Activated T-cell treated with anti-CD3 and anti-CD28 coated beads, Interleukin-2, amount 50 U/mL, for 72 hours (primary cell): ENCODE measurements at regions not wholly inside any gene's neighbourhood (a gene's known extent, or its start where the extent isn't known, plus 50 kb on each side); places are given as distances from the start of the nearest gene placed in this dataset.

Experiments used
- ATAC-seq, 2 donors: fragments of 150-1000 bp; cut with Tn5 transposase; replicated peaks in 1 of 2; 2 replicates each; pipeline ENCODE4 v1.10.0; 2021; ENCODE audit warnings: moderate library complexity in 2 of 2, mild to moderate bottlenecking in 1 of 2
- DNase-seq, 2 donors: peaks; one replicate each; pipeline ENCODE4 v3.0.0; 2021 to 2022; ENCODE audit warnings: mixed read lengths in 1 of 2
- H3K27ac Mint-ChIP-seq: one replicate; pipeline ENCODE4 v1.8.0; 2022; ENCODE audit warnings: mild to moderate bottlenecking, moderate library complexity, mixed read lengths
- H3K27me3 Mint-ChIP-seq: one replicate; pipeline ENCODE4 v1.8.0; 2022; ENCODE audit warnings: low read depth, mixed read lengths
- H3K36me3 Mint-ChIP-seq, 2 donors: one replicate each; pipeline ENCODE4 v1.8.0; 2022; ENCODE audit warnings: mixed read lengths in 2 of 2, mild to moderate bottlenecking in 1 of 2; ENCODE audit not compliant: insufficient read depth in 2 of 2
- H3K4me1 Mint-ChIP-seq: one replicate; pipeline ENCODE4 v1.8.0; 2022; ENCODE audit warnings: low read depth, mixed read lengths
- H3K4me3 Mint-ChIP-seq, 2 donors: one replicate each; pipeline ENCODE4 v1.8.0; 2022; ENCODE audit warnings: mild to moderate bottlenecking in 2 of 2, mixed read lengths in 2 of 2, moderate library complexity in 2 of 2
- H3K9me3 Mint-ChIP-seq, 2 donors: one replicate each; pipeline ENCODE4 v1.8.0; 2022; ENCODE audit warnings: mixed read lengths in 2 of 2

- DNase-seq (no peak), ATAC-seq (no peak)
- Mint-ChIP-seq H3K36me3 (peaks cover 14 to 21% of the 10 kb centered on the region in 2 donors), H3K4me3 (no peak overlapping the region), H3K27ac (no peak overlapping the region), H3K27me3 (no peaks in the 10 kb centered on the region), H3K9me3 (peaks cover 23 to 33% of the 10 kb centered on the region in 2 donors), H3K4me1 (no peaks in the 10 kb centered on the region)
Measured at GRCh38 chr5:159385536-159385935, 55.2 kb upstream of the IL12B start.

GRCh38 chr5:159386028-159386711 lies 55.9 kb upstream of the IL12B start:
- H3K36me3 Mint-ChIP-seq, result peaks cover 13 to 20% of the 10 kb centered on the region in 2 donors
- H3K27me3 Mint-ChIP-seq, result no peaks in the 10 kb centered on the region
- ATAC-seq (no peak), DNase-seq (no peak)
- H3K9me3 Mint-ChIP-seq, result peaks cover 21 to 36% of the 10 kb centered on the region in 2 donors
- no peak overlapping the region for H3K4me3 Mint-ChIP-seq
- no peaks in the 10 kb centered on the region for H3K4me1 Mint-ChIP-seq
- no peak overlapping the region for H3K27ac Mint-ChIP-seq

- Mint-ChIP-seq H3K27me3 (peaks cover 7% of the 10 kb centered on the region), H3K27ac (no peak overlapping the region), H3K36me3 (peaks cover 2 to 5% of the 10 kb centered on the region in 2 donors)
Measured at GRCh38 chr5:159392871-159393270, 62.6 kb upstream of the IL12B start.

DNA sequence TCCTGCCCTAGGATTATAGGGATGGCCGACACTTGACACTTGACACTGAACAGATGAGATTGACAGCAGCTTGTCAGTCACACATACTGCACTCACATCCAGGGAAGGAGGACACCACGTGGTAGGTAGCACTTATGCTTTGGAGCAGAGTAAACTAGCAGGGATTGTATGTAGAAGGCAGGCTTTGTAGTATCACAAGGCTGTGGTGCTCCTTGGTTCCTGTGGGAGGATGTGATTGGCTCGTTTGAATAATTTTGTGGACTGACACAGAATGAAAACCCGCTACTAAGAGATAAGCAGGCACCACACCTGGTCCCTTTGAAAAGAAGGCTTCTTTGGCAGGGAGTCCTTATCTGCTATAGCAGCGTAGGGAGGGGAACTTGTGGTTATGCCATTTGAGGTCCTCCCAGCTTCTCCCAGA lies 63.6 kb upstream of the IL12B start:
- H3K36me3 Mint-ChIP-seq, result peaks cover 0 to 2% of the 10 kb centered on the region in 2 donors
- H3K9me3 Mint-ChIP-seq, result peaks cover 2 to 13% of the 10 kb centered on the region in 2 donors
- no peak overlapping the region for H3K4me3 Mint-ChIP-seq
- no peaks in the 10 kb centered on the region for H3K4me1 Mint-ChIP-seq
- H3K27me3 Mint-ChIP-seq, result peaks cover 10% of the 10 kb centered on the region
- ATAC-seq, result no peak
- no peak for DNase-seq
- H3K27ac Mint-ChIP-seq, result no peak overlapping the region

More at GRCh38 chr5:159392871-159393270, 62.6 kb upstream of the IL12B start:
- Mint-ChIP-seq H3K4me1 (no peaks in the 10 kb centered on the region), H3K4me3 (no peak overlapping the region), H3K9me3 (peaks cover 4 to 19% of the 10 kb centered on the region in 2 donors)
- ATAC-seq, result no peak
- DNase-seq, result no peak

- Mint-ChIP-seq H3K27me3 (peaks cover 12% of the 10 kb centered on the region), H3K9me3 (peaks cover 2 to 6% of the 10 kb centered on the region in 2 donors), H3K36me3 (no peaks in the 10 kb centered on the region), H3K4me1 (no peaks in the 10 kb centered on the region), H3K4me3 (no peak overlapping the region), H3K27ac (no peak overlapping the region)
- DNase-seq, result no peak
- no peak for ATAC-seq
Measured at GRCh38 chr5:159395202-159395601, 64.9 kb upstream of the IL12B start.

DNA sequence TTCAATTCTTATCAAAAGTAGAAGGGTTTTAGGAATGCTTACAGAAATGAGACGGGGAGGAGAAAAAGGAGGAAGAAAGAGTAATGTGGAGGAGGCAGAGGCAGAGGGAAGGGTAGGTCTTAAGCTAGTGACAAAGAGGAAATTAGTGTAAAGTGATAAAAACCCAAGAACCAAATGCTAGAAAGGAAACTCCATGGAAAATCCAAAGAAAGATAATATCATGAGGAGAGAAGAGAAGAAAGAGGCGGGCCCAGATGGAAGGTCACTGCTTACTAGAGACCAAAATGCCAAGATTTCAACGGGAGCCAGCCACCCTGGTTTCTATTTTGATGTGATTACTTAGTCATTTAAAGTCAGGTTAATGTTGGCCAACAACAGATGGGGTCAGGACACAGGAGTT lies 68.6 kb upstream of the IL12B start:
- ATAC-seq, result no peak
- Mint-ChIP-seq H3K4me3 (no peak overlapping the region), H3K36me3 (no peaks in the 10 kb centered on the region), H3K4me1 (no peaks in the 10 kb centered on the region), H3K9me3 (no peaks in the 10 kb centered on the region), H3K27me3 (peaks cover 19% of the 10 kb centered on the region), H3K27ac (no peak overlapping the region)
- DNase-seq, result no peak

DNA sequence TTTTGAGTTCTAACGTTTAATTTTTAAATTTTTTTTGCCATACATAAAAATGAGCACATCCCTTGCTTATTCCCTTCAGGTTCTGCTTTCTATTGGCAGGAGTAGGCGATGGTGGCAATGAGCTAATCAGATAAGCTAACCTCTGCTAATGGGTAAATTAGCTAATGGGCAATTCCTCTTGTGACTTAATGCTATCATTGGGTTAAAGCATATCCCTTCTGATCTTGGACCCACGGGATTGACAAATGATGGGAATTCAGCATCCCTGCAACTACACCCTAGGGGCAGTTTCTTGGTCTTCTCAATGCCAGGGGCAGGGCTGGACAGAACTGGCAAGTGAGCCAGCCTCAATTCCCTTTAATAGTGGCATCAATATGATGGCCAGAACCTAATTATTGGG lies 70.2 kb upstream of the IL12B start:
- H3K27me3 Mint-ChIP-seq, result peaks cover 34% of the 10 kb centered on the region
- H3K9me3 Mint-ChIP-seq, result no peaks in the 10 kb centered on the region

GRCh38 chr5:159402311-159402710 lies 72.0 kb upstream of the IL12B start:
- peaks cover 48% of the 10 kb centered on the region for H3K27me3 Mint-ChIP-seq
- no peaks in the 10 kb centered on the region for H3K36me3 Mint-ChIP-seq
- no peaks in the 10 kb centered on the region for H3K4me1 Mint-ChIP-seq
- H3K9me3 Mint-ChIP-seq, result no peaks in the 10 kb centered on the region
- ATAC-seq, result no peak
- H3K27ac Mint-ChIP-seq, result no peak overlapping the region
- DNase-seq, result no peak
- no peak overlapping the region for H3K4me3 Mint-ChIP-seq

More for the DNA sequence above, 70.2 kb upstream of the IL12B start:
- Mint-ChIP-seq H3K4me3 (no peak overlapping the region), H3K36me3 (no peaks in the 10 kb centered on the region), H3K4me1 (no peaks in the 10 kb centered on the region), H3K27ac (no peak overlapping the region)
- no peak for ATAC-seq
- no peak for DNase-seq

- peaks cover 54% of the 10 kb centered on the region for H3K27me3 Mint-ChIP-seq
Measured at GRCh38 chr5:159402856-159403255, 72.6 kb upstream of the IL12B start.

GRCh38 chr5:159403906-159404681 lies 73.8 kb upstream of the IL12B start:
- DNase-seq (no peak), ATAC-seq (no peak)
- H3K27ac Mint-ChIP-seq, result no peak overlapping the region
- peaks cover 60% of the 10 kb centered on the region for H3K27me3 Mint-ChIP-seq
- H3K9me3 Mint-ChIP-seq, result no peaks in the 10 kb centered on the region
- peaks cover 10% of the 10 kb centered on the region for H3K4me1 Mint-ChIP-seq
- H3K36me3 Mint-ChIP-seq, result no peaks in the 10 kb centered on the region
- H3K4me3 Mint-ChIP-seq, result no peak overlapping the region

More at GRCh38 chr5:159402856-159403255, 72.6 kb upstream of the IL12B start:
- H3K4me3 Mint-ChIP-seq, result no peak overlapping the region
- ATAC-seq (no peak), DNase-seq (no peak)
- H3K27ac Mint-ChIP-seq, result no peak overlapping the region
- H3K4me1 Mint-ChIP-seq, result no peaks in the 10 kb centered on the region
- H3K9me3 Mint-ChIP-seq, result no peaks in the 10 kb centered on the region
- H3K36me3 Mint-ChIP-seq, result no peaks in the 10 kb centered on the region

- H3K4me3 Mint-ChIP-seq, result no peak overlapping the region
- ATAC-seq (no peak), DNase-seq (no peak)
- no peaks in the 10 kb centered on the region for H3K9me3 Mint-ChIP-seq
- H3K27me3 Mint-ChIP-seq, result peaks cover 60% of the 10 kb centered on the region
- H3K36me3 Mint-ChIP-seq, result no peaks in the 10 kb centered on the region
- H3K4me1 Mint-ChIP-seq, result peaks cover 26% of the 10 kb centered on the region
- no peak overlapping the region for H3K27ac Mint-ChIP-seq
Measured at GRCh38 chr5:159405611-159406031, 75.3 kb upstream of the IL12B start.

DNA sequence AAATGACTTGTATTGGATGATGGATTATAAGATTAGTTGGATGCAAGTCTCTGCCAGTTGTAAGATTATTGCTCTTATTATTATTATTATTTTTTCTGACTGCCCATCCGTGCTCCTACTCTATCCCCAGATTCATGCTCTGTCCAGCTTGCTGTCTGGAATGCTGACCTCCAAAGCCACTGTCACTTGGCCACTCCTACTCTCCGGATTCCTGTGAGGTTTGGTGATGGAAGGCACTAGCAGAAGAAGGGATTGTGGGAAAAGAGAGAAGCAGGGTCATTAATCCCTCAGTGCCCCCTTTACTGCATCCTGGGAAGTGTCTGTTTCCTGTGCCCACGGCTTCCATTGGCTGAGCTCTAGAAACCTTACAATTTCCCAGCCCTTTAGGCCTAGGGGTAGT lies 76.3 kb upstream of the IL12B start:
- ATAC-seq, result no peak
- DNase-seq, result no peak
- no peak overlapping the region for H3K27ac Mint-ChIP-seq
- no peaks in the 10 kb centered on the region for H3K9me3 Mint-ChIP-seq
- no peaks in the 10 kb centered on the region for H3K36me3 Mint-ChIP-seq
- H3K27me3 Mint-ChIP-seq, result peaks cover 63% of the 10 kb centered on the region
- H3K4me1 Mint-ChIP-seq, result peaks cover 35% of the 10 kb centered on the region
- H3K4me3 Mint-ChIP-seq, result no peak overlapping the region

DNA sequence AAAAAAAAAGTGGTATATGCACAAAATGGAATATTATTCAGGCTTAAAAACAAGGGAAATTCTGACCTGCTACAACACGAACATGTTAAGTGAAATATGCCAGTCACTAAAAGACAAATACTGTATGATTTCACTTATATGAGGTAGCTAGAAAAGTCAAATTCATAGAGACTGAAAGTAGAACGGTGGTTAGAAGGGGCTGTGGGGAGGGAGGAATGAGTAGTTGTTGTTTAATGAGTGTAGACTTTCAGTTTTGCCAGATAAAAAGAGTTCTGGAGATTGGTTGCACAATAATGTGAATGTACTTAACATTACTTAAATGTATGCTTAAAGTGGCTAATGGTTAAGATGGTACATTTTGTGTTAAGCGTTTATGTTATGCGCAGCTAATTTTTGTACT lies 79.5 kb upstream of the IL12B start:
- DNase-seq (peak; percentile 54 to 55), ATAC-seq (peak; percentile 87 to 90)
- peaks cover 60% of the 10 kb centered on the region for H3K4me1 Mint-ChIP-seq
- H3K27me3 Mint-ChIP-seq, result peaks cover 47% of the 10 kb centered on the region
- H3K27ac Mint-ChIP-seq, result peak overlapping the region; percentile 92
- no peaks in the 10 kb centered on the region for H3K36me3 Mint-ChIP-seq
- H3K4me3 Mint-ChIP-seq, result no peak overlapping the region
- H3K9me3 Mint-ChIP-seq, result no peaks in the 10 kb centered on the region
